ENCODE measurements at regions not wholly inside any gene's neighbourhood (a gene's known extent, or its start where the extent isn't known, plus 50 kb on each side); places are given as distances from the start of the nearest gene placed in this dataset.

- no peak for TF ChIP-seq FOXM1 (IDR thresholded peaks at IDR 0.05; ENCODE audit: borderline replicate concordance)
- no peak for TF ChIP-seq PKNOX1 (IDR thresholded peaks at IDR 0.05)
- TF ChIP-seq ELF4 (IDR thresholded peaks at IDR 0.05) = no peak
- TF ChIP-seq SUZ12 (IDR thresholded peaks at IDR 0.05) = no peak
- TF ChIP-seq SP1 (IDR thresholded peaks at IDR 0.05) = no peak
- TF ChIP-seq ARNT (IDR thresholded peaks at IDR 0.05) = no peak
- no peak for TF ChIP-seq ZNF384 (IDR thresholded peaks at IDR 0.05)
- TF ChIP-seq BHLHE40 (IDR thresholded peaks at IDR 0.05; ENCODE audit: borderline replicate concordance) = no peak
- no peak for TF ChIP-seq TARDBP (IDR thresholded peaks at IDR 0.05)
- no peak for TF ChIP-seq FOXK2 (IDR thresholded peaks at IDR 0.05)
- no peak for TF ChIP-seq CTBP1 (IDR thresholded peaks at IDR 0.05; ENCODE audit: borderline replicate concordance)
- TF ChIP-seq FOXA1 (IDR thresholded peaks at IDR 0.05) = no peak
- no peak for TF ChIP-seq NFRKB (IDR thresholded peaks at IDR 0.05)
- no peak for TF ChIP-seq LEF1 (IDR thresholded peaks at IDR 0.05; ENCODE audit: borderline replicate concordance)
These were observed 82.3 kb upstream of the PTPRT start for GRCh38 chr20:43271980-43272379.
